Stomach (tissue), 4 donors: ENCODE measurements at regions not wholly inside any gene's neighbourhood (a gene's known extent, or its start where the extent isn't known, plus 50 kb on each side); places are given as distances from the start of the nearest gene placed in this dataset.

Experiments
- CTCF ChIP-seq, 7 experiments: fragments of 450-650 bp in 4 of 7; fragments of 200-600 bp in 3 of 7; sonication (generic) in 3 of 7; IDR thresholded peaks; one replicate each; pipeline ENCODE4 v1.5.1; 2016 to 2019; ENCODE audit warnings: antibody characterized with exemption in 7 of 7, control low read depth in 2 of 7, mild to moderate bottlenecking in 1 of 7
- POLR2A ChIP-seq, 4 donors: fragments of 450-650 bp; IDR thresholded peaks; one replicate each; pipeline ENCODE4 v1.6.1; 2016; ENCODE audit warnings: antibody characterized with exemption in 4 of 4, control low read depth in 2 of 4, mild to moderate bottlenecking in 1 of 4, moderate library complexity in 1 of 4

GRCh38 chr16:82464187-82464586, 162.6 kb upstream of the CDH13 start:
- TF ChIP-seq CTCF (IDR thresholded peaks at IDR 0.05) = no peak
- no peak for TF ChIP-seq POLR2A (IDR thresholded peaks at IDR 0.05)
